ENCODE measurements at regions not wholly inside any gene's neighbourhood (a gene's known extent, or its start where the extent isn't known, plus 50 kb on each side); places are given as distances from the start of the nearest gene placed in this dataset.

DNA sequence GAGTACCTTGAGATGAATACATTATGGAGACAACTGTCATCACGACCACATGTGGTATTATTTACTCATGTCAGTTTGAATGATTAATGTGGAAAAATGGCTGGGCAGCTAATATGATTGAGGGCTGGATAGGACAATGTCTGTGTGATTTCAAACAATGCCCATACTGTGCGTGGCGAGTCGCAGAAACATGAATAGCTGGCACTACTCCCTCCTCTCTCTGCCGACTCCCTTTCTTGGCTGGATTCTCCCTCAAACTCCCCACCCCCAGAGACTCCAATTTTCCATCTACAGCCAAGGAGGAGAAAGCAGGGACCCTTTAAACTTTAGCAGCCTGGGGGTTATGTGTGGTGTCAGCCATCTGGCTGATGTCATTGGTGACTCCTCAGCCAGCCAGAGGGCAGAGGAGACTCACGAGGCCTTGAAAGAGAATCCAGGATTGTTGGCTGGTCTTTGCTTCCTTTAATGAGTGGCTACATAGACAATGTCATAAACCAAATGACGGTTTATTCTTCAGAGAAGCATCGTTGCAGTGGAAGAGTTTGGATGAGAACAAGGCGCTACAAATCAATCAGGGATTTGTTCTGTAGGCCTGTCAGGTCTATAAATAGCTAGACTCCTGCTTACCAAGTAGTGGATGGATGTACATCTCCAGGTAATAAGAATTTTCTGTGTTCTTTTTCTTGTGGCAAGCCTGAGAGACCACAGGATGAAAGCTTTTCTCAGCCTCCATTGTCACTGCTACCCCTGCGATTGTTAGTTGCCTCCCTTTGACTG lies 165.6 kb downstream of the DLEU7 start:
- Histone ChIP-seq H3K9me3 (ENCODE audit: control extremely low read depth in 1 of 3, control insufficient read depth in 2 of 3, insufficient read depth in 1 of 3, low read length in 2 of 3) (peaks cover 0 to 3% (median 0%) of the 10 kb centered on the region in 3 donors), H3K27me3 (replicated peaks in 1 of 4; ENCODE audit: control extremely low read depth in 1 of 4, control insufficient read depth in 3 of 4, insufficient read depth in 4 of 4, low read length in 3 of 4) (no peaks in the 10 kb centered on the region), H2AFZ (ENCODE audit: insufficient read depth, low read depth, low read length, poor library complexity, severe bottlenecking) (no peak overlapping the region), H3K27ac (ENCODE audit: low read length in 2 of 2) (no peak overlapping the region), H3K79me2 (ENCODE audit: control insufficient read depth, insufficient read depth, low read length) (no peaks in the 10 kb centered on the region), H3K4me3 (ENCODE audit: control extremely low read depth in 1 of 5, extremely low read depth in 1 of 5, insufficient read depth in 1 of 5, low read depth in 2 of 5, low read length in 4 of 5) (no peak overlapping the region), H3K4me2 (replicated peaks; ENCODE audit: low read depth, low read length, poor library complexity, severe bottlenecking) (no peak overlapping the region), H3K9ac (ENCODE audit: low read length) (no peak overlapping the region), H3K36me3 (replicated peaks in 1 of 2; ENCODE audit: control extremely low read depth in 1 of 2, control insufficient read depth in 1 of 2, extremely low read depth in 1 of 2, insufficient read depth in 2 of 2, low read length in 1 of 2) (no peaks in the 10 kb centered on the region), H3K4me1 (ENCODE audit: control insufficient read depth in 2 of 2, insufficient read depth in 2 of 2, low read length in 2 of 2) (peaks cover 19 to 21% of the 10 kb centered on the region in 2 donors), H4K20me1 (ENCODE audit: control insufficient read depth, insufficient read depth, low read length, poor library complexity, severe bottlenecking) (no peaks in the 10 kb centered on the region)
- POLR2A ChIA-PET = no interaction called here
- CTCF ChIA-PET = interaction anchor here (1.4 kb wide), 1 partner anchor 10 kb away, joined by 3 read pairs; no protein-coding TSS in a partner anchor
- no peaks in the 10 kb centered on the region for H3K9me3 Mint-ChIP-seq (ENCODE audit: insufficient read depth)
- H3K27ac Mint-ChIP-seq = no peak overlapping the region
- H3K4me1 Mint-ChIP-seq = peaks cover 26% of the 10 kb centered on the region
- no peak for ATAC-seq (ENCODE audit: low read depth)
- no peaks in the 10 kb centered on the region for H3K27me3 Mint-ChIP-seq
- WGBS (ENCODE audit: insufficient coverage) = 100% methylated on average over 7 of the region's 10 CpGs
- DNase-seq = no peak
- intact Hi-C loops (cut with micrococcal nuclease) = no loop called here
- no peak overlapping the region for H3K4me3 Mint-ChIP-seq
- no peak for TF ChIP-seq EZH2 (IDR thresholded peaks at IDR 0.05; ENCODE audit: borderline replicate concordance, insufficient read depth, low read depth, low read length, poor library complexity, severe bottlenecking)
- TF ChIP-seq, protein P1, sequence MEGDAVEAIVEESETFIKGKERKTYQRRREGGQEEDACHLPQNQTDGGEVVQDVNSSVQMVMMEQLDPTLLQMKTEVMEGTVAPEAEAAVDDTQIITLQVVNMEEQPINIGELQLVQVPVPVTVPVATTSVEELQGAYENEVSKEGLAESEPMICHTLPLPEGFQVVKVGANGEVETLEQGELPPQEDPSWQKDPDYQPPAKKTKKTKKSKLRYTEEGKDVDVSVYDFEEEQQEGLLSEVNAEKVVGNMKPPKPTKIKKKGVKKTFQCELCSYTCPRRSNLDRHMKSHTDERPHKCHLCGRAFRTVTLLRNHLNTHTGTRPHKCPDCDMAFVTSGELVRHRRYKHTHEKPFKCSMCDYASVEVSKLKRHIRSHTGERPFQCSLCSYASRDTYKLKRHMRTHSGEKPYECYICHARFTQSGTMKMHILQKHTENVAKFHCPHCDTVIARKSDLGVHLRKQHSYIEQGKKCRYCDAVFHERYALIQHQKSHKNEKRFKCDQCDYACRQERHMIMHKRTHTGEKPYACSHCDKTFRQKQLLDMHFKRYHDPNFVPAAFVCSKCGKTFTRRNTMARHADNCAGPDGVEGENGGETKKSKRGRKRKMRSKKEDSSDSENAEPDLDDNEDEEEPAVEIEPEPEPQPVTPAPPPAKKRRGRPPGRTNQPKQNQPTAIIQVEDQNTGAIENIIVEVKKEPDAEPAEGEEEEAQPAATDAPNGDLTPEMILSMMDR (IDR thresholded peaks at IDR 0.05) = no peak

DNA sequence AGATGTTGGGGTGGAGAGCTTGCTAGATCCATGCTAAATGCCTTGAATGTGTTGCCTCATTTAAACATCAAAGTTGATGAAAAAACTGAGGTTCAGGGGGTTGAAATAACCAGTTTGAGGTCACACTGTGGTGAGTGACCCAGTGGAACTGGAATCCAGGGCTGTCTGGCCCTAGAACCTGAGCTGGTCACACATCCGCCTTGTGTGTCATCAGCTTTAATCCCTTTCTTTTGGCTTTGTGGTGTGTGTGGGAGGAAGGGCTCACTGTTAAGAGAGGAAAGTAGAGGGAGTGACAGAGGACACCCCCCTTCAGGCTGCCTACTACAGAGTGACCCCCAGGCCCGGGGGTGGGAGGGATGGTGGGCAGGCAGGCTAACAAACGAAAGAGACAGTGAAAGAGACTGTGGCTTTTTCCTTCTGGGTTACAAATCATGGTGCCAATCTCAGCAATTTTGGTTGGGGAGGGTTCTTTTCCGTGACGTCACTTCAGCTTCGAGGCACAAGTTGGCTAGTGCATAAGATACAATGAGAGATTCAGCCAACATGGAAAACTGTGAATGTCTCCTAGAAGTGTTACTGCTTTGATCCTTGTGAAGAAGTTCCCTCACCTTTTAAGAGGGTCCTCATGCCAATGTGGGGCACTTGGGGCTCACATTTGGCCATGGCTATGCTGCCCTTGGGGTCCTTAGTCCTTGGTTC lies 164.9 kb downstream of the DLEU7 start:
- peaks cover 24% of the 10 kb centered on the region in 2 donors for H3K4me1 ChIP-seq (ENCODE audit: control insufficient read depth in 2 of 2, insufficient read depth in 2 of 2, low read length in 2 of 2)
- H3K4me1 Mint-ChIP-seq = peaks cover 31% of the 10 kb centered on the region
- no peaks in the 10 kb centered on the region for H3K79me2 ChIP-seq (ENCODE audit: control insufficient read depth, insufficient read depth, low read length)
- H3K36me3 ChIP-seq (replicated peaks in 1 of 2; ENCODE audit: control extremely low read depth in 1 of 2, control insufficient read depth in 1 of 2, extremely low read depth in 1 of 2, insufficient read depth in 2 of 2, low read length in 1 of 2) = no peaks in the 10 kb centered on the region
- H3K9me3 ChIP-seq (ENCODE audit: control extremely low read depth in 1 of 3, control insufficient read depth in 2 of 3, insufficient read depth in 1 of 3, low read length in 2 of 3) = peaks cover 0 to 3% (median 0%) of the 10 kb centered on the region in 3 donors
- no peak overlapping the region for H3K4me3 Mint-ChIP-seq
- WGBS (ENCODE audit: insufficient coverage) = 97% methylated on average over 5 of the region's 6 CpGs
- no peaks in the 10 kb centered on the region for H3K9me3 Mint-ChIP-seq (ENCODE audit: insufficient read depth)
- no peak overlapping the region for H3K9ac ChIP-seq (ENCODE audit: low read length)
- ChIA-PET POLR2A (no interaction called here), CTCF (no interaction called here)
- no peak overlapping the region for H3K4me3 ChIP-seq (ENCODE audit: control extremely low read depth in 1 of 5, extremely low read depth in 1 of 5, insufficient read depth in 1 of 5, low read depth in 2 of 5, low read length in 4 of 5)
- H3K27ac ChIP-seq (ENCODE audit: low read length in 2 of 2) = no peak overlapping the region
- H3K27me3 ChIP-seq (replicated peaks in 1 of 4; ENCODE audit: control extremely low read depth in 1 of 4, control insufficient read depth in 3 of 4, insufficient read depth in 4 of 4, low read length in 3 of 4) = no peaks in the 10 kb centered on the region
- no peak for TF ChIP-seq EZH2 (IDR thresholded peaks at IDR 0.05; ENCODE audit: borderline replicate concordance, insufficient read depth, low read depth, low read length, poor library complexity, severe bottlenecking)
- H3K4me2 ChIP-seq (replicated peaks; ENCODE audit: low read depth, low read length, poor library complexity, severe bottlenecking) = no peak overlapping the region
- intact Hi-C loops (cut with micrococcal nuclease) = no loop called here
- H4K20me1 ChIP-seq (ENCODE audit: control insufficient read depth, insufficient read depth, low read length, poor library complexity, severe bottlenecking) = no peaks in the 10 kb centered on the region
- ATAC-seq (ENCODE audit: low read depth) = no peak
- no peak for DNase-seq
- H3K27me3 Mint-ChIP-seq = no peaks in the 10 kb centered on the region
- H3K27ac Mint-ChIP-seq = no peak overlapping the region
- no peak overlapping the region for H2AFZ ChIP-seq (ENCODE audit: insufficient read depth, low read depth, low read length, poor library complexity, severe bottlenecking)
